Body of pancreas (tissue), 4 donors: ENCODE measurements at regions not wholly inside any gene's neighbourhood (a gene's known extent, or its start where the extent isn't known, plus 50 kb on each side); places are given as distances from the start of the nearest gene placed in this dataset.

Experiments
- ATAC-seq: fragments of 150-250 bp; one replicate; pipeline ENCODE4 v1.9.1; 2016
- DNase-seq, 4 donors: peaks; one replicate each; pipeline ENCODE4 v3.0.0-alpha.2; 2019
- H3K27ac ChIP-seq, 4 donors: fragments of 200-600 bp; sonication (generic); 1 replicate in 3 of 4; 2 replicates in 1 of 4; pipeline versions ENCODE4 v1.5.1 to v1.6.1; 2016 to 2019; ENCODE audit warnings: mild to moderate bottlenecking in 1 of 4, mixed read lengths in 1 of 4, moderate library complexity in 1 of 4
- H3K27me3 ChIP-seq, 2 donors: fragments of 200-600 bp; sonication (generic); one replicate each; pipeline ENCODE4 v1.6.0; 2016; ENCODE audit warnings: mild to moderate bottlenecking in 1 of 2
- H3K36me3 ChIP-seq, 2 donors: fragments of 200-600 bp; sonication (generic); replicated peaks in 1 of 2; 2 replicates each; pipeline ENCODE4 v1.5.1; 2016; ENCODE audit warnings: low read depth in 2 of 2; ENCODE audit not compliant: insufficient read depth in 1 of 2
- H3K4me1 ChIP-seq: fragments of 200-600 bp; sonication (generic); one replicate; pipeline ENCODE4 v1.6.0; 2016
- H3K4me3 ChIP-seq, 2 donors: fragments of 200-600 bp; sonication (generic); 1 replicate in 1 of 2; 2 replicates in 1 of 2; pipeline ENCODE4 v1.5.1; 2016 to 2019
- H3K9me3 ChIP-seq, 3 donors: fragments of 200-600 bp; sonication (generic); 1 replicate in 2 of 3; 2 replicates in 1 of 3; pipeline ENCODE4 v1.5.1; 2016
- CTCF ChIP-seq, 7 experiments: fragments of 450-650 bp in 4 of 7; fragments of 200-600 bp in 3 of 7; sonication (generic) in 3 of 7; IDR thresholded peaks; one replicate each; pipeline ENCODE4 v1.5.1; 2016 to 2019; ENCODE audit warnings: antibody characterized with exemption in 7 of 7
- POLR2A ChIP-seq, 3 donors: fragments of 450-650 bp; IDR thresholded peaks; one replicate each; pipeline ENCODE4 v1.6.1; 2016; ENCODE audit warnings: antibody characterized with exemption in 3 of 3, mild to moderate bottlenecking in 2 of 3
- WGBS, 2 donors: methylation state at CpG; one replicate each; pipeline ENCODE4 v1.1.5; 2017; 5-methylcytosine and 5-hydroxymethylcytosine counted together
- intact Hi-C: fragments of 100-400 bp; cut with DNase I; formaldehyde crosslinking; loops from one replicate; pipeline ENCODE4 v1.15.1; 2023

GRCh38 chr5:141783947-141784296 lies 94.3 kb downstream of the PCDH1 start:
- no peak for DNase-seq
- TF ChIP-seq POLR2A (IDR thresholded peaks at IDR 0.05), result no peak
- no peak for TF ChIP-seq CTCF (IDR thresholded peaks at IDR 0.05)
- Histone ChIP-seq H3K4me3 (no peak overlapping the region), H3K36me3 (no peaks in the 10 kb centered on the region), H3K9me3 (no peaks in the 10 kb centered on the region), H3K27me3 (no peaks in the 10 kb centered on the region), H3K4me1 (no peaks in the 10 kb centered on the region), H3K27ac (no peak overlapping the region)
- WGBS, 2 donors, result 88% methylated on average over 4 of the region's 4 CpGs
- intact Hi-C loops, result no loop called here
- ATAC-seq, result no peak

GRCh38 chr5:141783005-141783946 lies 94.9 kb downstream of the PCDH1 start:
- no peak for TF ChIP-seq POLR2A (IDR thresholded peaks at IDR 0.05)
- TF ChIP-seq CTCF (IDR thresholded peaks at IDR 0.05), result no peak
- Histone ChIP-seq H3K27me3 (no peaks in the 10 kb centered on the region), H3K27ac (no peak overlapping the region), H3K4me1 (no peaks in the 10 kb centered on the region), H3K36me3 (no peaks in the 10 kb centered on the region), H3K9me3 (no peaks in the 10 kb centered on the region), H3K4me3 (no peak overlapping the region)
- DNase-seq (no peak), ATAC-seq (no peak)
- 72 to 74% methylated on average over 14 to 16 of the region's 17 CpGs for WGBS, 2 donors
- intact Hi-C loops, result no loop called here

- no peak for TF ChIP-seq POLR2A (IDR thresholded peaks at IDR 0.05)
- no peak for TF ChIP-seq CTCF (IDR thresholded peaks at IDR 0.05)
- Histone ChIP-seq H3K27ac (no peak overlapping the region), H3K4me1 (no peaks in the 10 kb centered on the region), H3K9me3 (no peaks in the 10 kb centered on the region), H3K36me3 (no peaks in the 10 kb centered on the region), H3K27me3 (no peaks in the 10 kb centered on the region), H3K4me3 (no peak overlapping the region)
- 50 to 72% methylated on average over 2 of the region's 2 CpGs for WGBS, 2 donors
- intact Hi-C loops, result no loop called here
- ATAC-seq (no peak), DNase-seq (no peak)
Measured at GRCh38 chr5:141781910-141782309, 96.3 kb downstream of the PCDH1 start.

GRCh38 chr5:141780952-141781781 lies 97.0 kb downstream of the PCDH1 start:
- no peak for DNase-seq
- no peak overlapping the region for H3K4me3 ChIP-seq
- 54 to 58% methylated on average over 12 to 13 of the region's 13 CpGs for WGBS, 2 donors
- no peaks in the 10 kb centered on the region for H3K4me1 ChIP-seq
- H3K27ac ChIP-seq, result no peak overlapping the region
- no peaks in the 10 kb centered on the region for H3K27me3 ChIP-seq
- H3K9me3 ChIP-seq, result no peaks in the 10 kb centered on the region
- H3K36me3 ChIP-seq, result no peaks in the 10 kb centered on the region
- TF ChIP-seq CTCF (IDR thresholded peaks at IDR 0.05) (no peak), POLR2A (IDR thresholded peaks at IDR 0.05) (no peak)
- ATAC-seq, result no peak
- intact Hi-C loops, result no loop called here
